Kidney (tissue), 13 donors: ENCODE measurements at regions not wholly inside any gene's neighbourhood (a gene's known extent, or its start where the extent isn't known, plus 50 kb on each side); places are given as distances from the start of the nearest gene placed in this dataset.

Experiments
- DNase-seq, 5 donors: peaks; one replicate each; pipeline ENCODE4 v3.0.0-alpha.2; 2013 to 2020
- FAIRE-seq: peaks from 2 replicates; lab custom pipeline; 2012; peaks lifted over from hg19 to GRCh38; lab: Jason Lieb, UNC
- H3K27ac ChIP-seq, 2 donors: one replicate each; pipeline ENCODE4 v1.7.0; 2013; ENCODE audit warnings: low read depth in 2 of 2, low read length in 2 of 2, inconsistent platforms in 1 of 2
- H3K27me3 ChIP-seq: one replicate; pipeline ENCODE4 v1.7.1; 2013; ENCODE audit warnings: low read length, inconsistent platforms; ENCODE audit not compliant: control insufficient read depth, insufficient read depth
- H3K36me3 ChIP-seq, 3 donors: one replicate each; pipeline versions ENCODE4 v1.7.0 to v1.7.1; 2013; ENCODE audit warnings: low read length in 3 of 3, control low read depth in 1 of 3, inconsistent platforms in 1 of 3; ENCODE audit not compliant: insufficient read depth in 3 of 3, control insufficient read depth in 2 of 3
- H3K4me1 ChIP-seq, 3 donors: one replicate each; pipeline versions ENCODE4 v1.7.0 to v1.7.1; 2013; ENCODE audit warnings: low read length in 3 of 3, inconsistent platforms in 1 of 3, low read depth in 1 of 3; ENCODE audit not compliant: control insufficient read depth in 2 of 3, insufficient read depth in 2 of 3
- H3K4me3 ChIP-seq, 3 donors: one replicate each; pipeline versions ENCODE4 v1.7.0 to v1.8.1; 2013; ENCODE audit warnings: low read length in 3 of 3, control low read depth in 1 of 3, inconsistent platforms in 1 of 3
- H3K9ac ChIP-seq, 3 donors: one replicate each; pipeline versions ENCODE4 v1.7.0 to v1.7.1; 2013; ENCODE audit warnings: low read length in 3 of 3, control low read depth in 1 of 3, inconsistent platforms in 1 of 3
- H3K9me3 ChIP-seq, 3 donors: one replicate each; pipeline versions ENCODE4 v1.7.0 to v1.7.1; 2013; ENCODE audit warnings: low read length in 3 of 3, control low read depth in 1 of 3, inconsistent platforms in 1 of 3; ENCODE audit not compliant: control insufficient read depth in 2 of 3, insufficient read depth in 1 of 3
- intact Hi-C: fragments of 100-400 bp; cut with DNase I; formaldehyde crosslinking; loops from one replicate; pipeline ENCODE4 v1.11.1; 2022
- TF ChIP-seq, protein P1 (sequence below): IDR thresholded peaks from 3 replicates; pipeline ENCODE4 v1.5.1; 2012; ENCODE audit warnings: mild to moderate bottlenecking, moderate library complexity, borderline replicate concordance; ENCODE audit not compliant: insufficient read depth; ENCODE audit errors: extremely low read depth
- donor health status: control.
- donor health status: control.
- donor health status: control.
- donor health status: control.
- donor health status: control.
- donor health status: DM: yes; HTN: yes; CAD: no.
- donor health status: Normal renal cell carcinoma (clear cell type).

DNA sequence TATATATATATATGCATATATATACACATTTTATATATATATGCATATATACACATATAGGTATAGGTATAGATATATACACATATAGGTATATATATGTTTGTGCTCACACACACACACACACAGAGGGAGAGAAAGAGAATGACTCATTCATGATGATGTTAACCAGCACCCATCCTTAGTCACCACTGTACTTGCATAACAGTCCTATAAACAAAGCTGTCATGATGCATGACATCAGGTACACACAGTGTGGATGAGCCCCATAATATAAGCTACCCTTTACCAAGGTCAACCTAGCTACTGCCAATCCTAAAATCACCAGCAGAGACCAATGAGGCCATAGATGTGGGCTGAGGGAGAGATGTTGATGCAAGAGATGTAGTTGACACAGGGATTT lies 1408.0 kb downstream of the RAPGEF2 start:
- TF ChIP-seq, protein P1, sequence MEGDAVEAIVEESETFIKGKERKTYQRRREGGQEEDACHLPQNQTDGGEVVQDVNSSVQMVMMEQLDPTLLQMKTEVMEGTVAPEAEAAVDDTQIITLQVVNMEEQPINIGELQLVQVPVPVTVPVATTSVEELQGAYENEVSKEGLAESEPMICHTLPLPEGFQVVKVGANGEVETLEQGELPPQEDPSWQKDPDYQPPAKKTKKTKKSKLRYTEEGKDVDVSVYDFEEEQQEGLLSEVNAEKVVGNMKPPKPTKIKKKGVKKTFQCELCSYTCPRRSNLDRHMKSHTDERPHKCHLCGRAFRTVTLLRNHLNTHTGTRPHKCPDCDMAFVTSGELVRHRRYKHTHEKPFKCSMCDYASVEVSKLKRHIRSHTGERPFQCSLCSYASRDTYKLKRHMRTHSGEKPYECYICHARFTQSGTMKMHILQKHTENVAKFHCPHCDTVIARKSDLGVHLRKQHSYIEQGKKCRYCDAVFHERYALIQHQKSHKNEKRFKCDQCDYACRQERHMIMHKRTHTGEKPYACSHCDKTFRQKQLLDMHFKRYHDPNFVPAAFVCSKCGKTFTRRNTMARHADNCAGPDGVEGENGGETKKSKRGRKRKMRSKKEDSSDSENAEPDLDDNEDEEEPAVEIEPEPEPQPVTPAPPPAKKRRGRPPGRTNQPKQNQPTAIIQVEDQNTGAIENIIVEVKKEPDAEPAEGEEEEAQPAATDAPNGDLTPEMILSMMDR = no peak
- Histone ChIP-seq H3K27me3 (no peaks in the 10 kb centered on the region), H3K27ac (no peak overlapping the region), H3K4me1 (no peaks in the 10 kb centered on the region), H3K9me3 (no peaks in the 10 kb centered on the region), H3K4me3 (no peak overlapping the region), H3K9ac (no peak overlapping the region), H3K36me3 (no peaks in the 10 kb centered on the region)
- intact Hi-C loops = no loop called here
- no peak for FAIRE-seq
- no peak for DNase-seq

DNA sequence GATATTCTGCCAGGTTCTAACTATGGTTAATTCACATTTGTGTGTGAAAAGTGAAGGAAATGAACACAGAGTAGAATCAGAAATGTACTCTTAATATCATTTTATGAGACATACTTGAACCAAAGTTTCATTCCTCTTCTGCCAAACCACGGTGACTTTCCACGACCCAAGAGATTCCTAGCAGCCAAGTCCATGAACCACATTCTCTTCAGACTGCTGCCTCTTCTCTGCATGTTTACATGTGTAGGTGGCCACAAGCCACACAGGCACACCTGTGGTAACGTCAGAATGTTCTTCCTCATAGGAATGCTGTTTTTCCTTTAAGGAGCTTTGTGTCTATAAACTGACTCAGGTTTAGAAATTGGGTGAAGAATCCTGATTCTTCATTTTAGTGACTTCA lies 1411.2 kb downstream of the RAPGEF2 start:
- no peaks in the 10 kb centered on the region for H3K4me1 ChIP-seq
- DNase-seq (no peak), FAIRE-seq (no peak)
- H3K36me3 ChIP-seq = no peaks in the 10 kb centered on the region
- H3K9me3 ChIP-seq = no peaks in the 10 kb centered on the region
- no peaks in the 10 kb centered on the region for H3K27me3 ChIP-seq
- no peak overlapping the region for H3K4me3 ChIP-seq
- H3K27ac ChIP-seq = no peak overlapping the region
- TF ChIP-seq, protein P1 = no peak
- no peak overlapping the region for H3K9ac ChIP-seq
- intact Hi-C loops = no loop called here

DNA sequence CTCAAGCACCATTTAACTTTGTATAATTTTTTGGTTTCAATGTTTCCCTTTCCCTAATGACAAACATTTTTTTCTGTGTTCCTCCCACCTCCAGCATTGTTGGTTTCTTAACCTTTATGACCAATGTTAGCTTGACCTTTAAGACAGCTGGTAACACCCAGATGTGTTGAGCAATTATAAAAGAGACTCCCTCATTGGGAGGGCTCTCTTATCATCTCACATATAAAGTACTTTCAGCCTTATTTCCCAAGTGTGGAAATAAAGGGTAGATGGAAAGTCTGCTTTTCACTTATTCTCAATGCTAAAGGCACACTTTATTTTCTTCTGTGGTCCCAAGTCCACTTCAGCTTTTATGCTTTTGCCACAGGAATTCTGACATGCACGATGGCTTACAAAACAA lies 1420.4 kb downstream of the RAPGEF2 start:
- no peak overlapping the region for H3K4me3 ChIP-seq
- intact Hi-C loops = no loop called here
- H3K36me3 ChIP-seq = no peaks in the 10 kb centered on the region
- FAIRE-seq (no peak), DNase-seq (no peak)
- H3K27ac ChIP-seq = no peak overlapping the region
- no peaks in the 10 kb centered on the region for H3K4me1 ChIP-seq
- TF ChIP-seq, protein P1 = no peak
- H3K9me3 ChIP-seq = no peaks in the 10 kb centered on the region
- no peak overlapping the region for H3K9ac ChIP-seq
- H3K27me3 ChIP-seq = no peaks in the 10 kb centered on the region

DNA sequence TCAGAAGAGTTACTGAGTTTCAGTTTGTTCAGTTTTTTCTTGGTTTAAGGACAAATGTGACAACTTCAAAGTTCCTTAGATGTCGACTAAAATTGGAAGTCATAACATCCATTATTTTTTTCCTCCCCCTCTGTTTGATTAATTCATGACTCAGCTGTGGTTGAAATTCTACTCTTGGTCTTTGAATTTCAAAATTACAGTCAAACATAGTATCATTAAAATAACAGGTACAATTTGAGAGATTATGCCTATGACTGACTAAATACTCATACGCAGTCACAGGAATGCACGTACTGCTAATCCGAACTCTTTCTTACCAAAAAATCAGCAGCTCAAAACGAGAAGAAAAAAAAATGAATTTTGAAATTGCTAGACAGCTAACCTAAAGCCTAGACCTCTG lies 1434.8 kb downstream of the RAPGEF2 start:
- FAIRE-seq (no peak), DNase-seq (no peak)
- no peaks in the 10 kb centered on the region for H3K36me3 ChIP-seq
- H3K4me1 ChIP-seq = no peaks in the 10 kb centered on the region
- no peak overlapping the region for H3K4me3 ChIP-seq
- intact Hi-C loops = no loop called here
- H3K9ac ChIP-seq = no peak overlapping the region
- H3K9me3 ChIP-seq = no peaks in the 10 kb centered on the region
- TF ChIP-seq, protein P1 = no peak
- H3K27ac ChIP-seq = no peak overlapping the region
- no peaks in the 10 kb centered on the region for H3K27me3 ChIP-seq
